NCI-H1417 (cell line): ENCODE measurements at regions not wholly inside any gene's neighbourhood (a gene's known extent, or its start where the extent isn't known, plus 50 kb on each side); places are given as distances from the start of the nearest gene placed in this dataset.

Source experiments
- DNase-seq, 3 experiments: peaks; one replicate each; lab custom pipeline; 2025; lab: John Stamatoyannopoulos, UW

- no peak for DNase-seq
These were observed 168.5 kb downstream of the KATNIP start for GRCh38 chr16:27718201-27719105.

GRCh38 chr16:27719106-27719445, 169.1 kb downstream of the KATNIP start:
- no peak for DNase-seq

GRCh38 chr16:27720731-27721530, 171.0 kb downstream of the KATNIP start:
- DNase-seq: no peak

GRCh38 chr16:27721531-27722181, 171.7 kb downstream of the KATNIP start:
- no peak for DNase-seq

- no peak for DNase-seq
These were observed 172.3 kb downstream of the KATNIP start for GRCh38 chr16:27722207-27722606.

GRCh38 chr16:27722892-27723450, 173.0 kb downstream of the KATNIP start:
- DNase-seq: no peak

GRCh38 chr16:27723711-27724481, 174.0 kb downstream of the KATNIP start:
- no peak for DNase-seq

- no peak for DNase-seq
These were observed 174.7 kb downstream of the KATNIP start for GRCh38 chr16:27724482-27725235.

GRCh38 chr16:27725236-27726000, 175.5 kb downstream of the KATNIP start:
- no peak for DNase-seq

- DNase-seq: no peak
These were observed 176.8 kb downstream of the KATNIP start for GRCh38 chr16:27726621-27727261.

GRCh38 chr16:27727941-27728340, 178.0 kb downstream of the KATNIP start:
- no peak for DNase-seq

GRCh38 chr16:27728691-27729090, 178.7 kb downstream of the KATNIP start:
- no peak for DNase-seq

GRCh38 chr16:27729516-27730304, 179.8 kb downstream of the KATNIP start:
- no peak for DNase-seq

- DNase-seq: no peak
These were observed 180.8 kb downstream of the KATNIP start for GRCh38 chr16:27730661-27731210.

- DNase-seq: no peak
These were observed 185.1 kb downstream of the KATNIP start for GRCh38 chr16:27735031-27735430.

- DNase-seq: no peak
These were observed 186.5 kb downstream of the KATNIP start for GRCh38 chr16:27736431-27736830.

GRCh38 chr16:27737513-27737912, 187.6 kb downstream of the KATNIP start:
- DNase-seq: peak in 2 of 3 experiments; percentile 1 to 26
